Neural crest cell (in vitro differentiated cells): ENCODE measurements at regions not wholly inside any gene's neighbourhood (a gene's known extent, or its start where the extent isn't known, plus 50 kb on each side); places are given as distances from the start of the nearest gene placed in this dataset.

ENCODE experiments used
- DNase-seq: peaks from one replicate; pipeline ENCODE4 v3.0.0; 2021; ENCODE audit warnings: low read depth, mixed read lengths, low spot score
- H3K27ac Mint-ChIP-seq: one replicate; pipeline ENCODE4 v1.8.0; 2021; ENCODE audit warnings: mild to moderate bottlenecking, mixed read lengths; ENCODE audit not compliant: unreplicated experiment
- H3K27me3 Mint-ChIP-seq: 2 replicates; pipeline ENCODE4 v1.8.0; 2021; ENCODE audit warnings: low read depth, mild to moderate bottlenecking, mixed read lengths
- H3K36me3 Mint-ChIP-seq: 2 replicates; pipeline ENCODE4 v1.8.0; 2021; ENCODE audit warnings: low read depth, mild to moderate bottlenecking, mixed read lengths
- H3K4me1 Mint-ChIP-seq: 2 replicates; pipeline ENCODE4 v1.8.0; 2021; ENCODE audit warnings: mixed read lengths
- H3K4me3 Mint-ChIP-seq: one replicate; pipeline ENCODE4 v1.8.0; 2021; ENCODE audit warnings: mild to moderate bottlenecking, mixed read lengths
- H3K9me3 Mint-ChIP-seq: 2 replicates; pipeline ENCODE4 v1.8.0; 2021; ENCODE audit warnings: mixed read lengths
- CTCF ChIP-seq: fragments of 200-600 bp; sonication (generic); conservative IDR thresholded peaks from 2 replicates; pipeline ENCODE4 v1.5.0; 2021; ENCODE audit warnings: antibody characterized with exemption, mild to moderate bottlenecking

- H3K9me3 Mint-ChIP-seq: peaks cover under 1% of the 10 kb centered on the region
- no peaks in the 10 kb centered on the region for H3K36me3 Mint-ChIP-seq
- H3K4me1 Mint-ChIP-seq: peaks cover 19% of the 10 kb centered on the region
- TF ChIP-seq CTCF: no peak
- H3K27me3 Mint-ChIP-seq: peaks cover 38% of the 10 kb centered on the region
- no peak overlapping the region for H3K27ac Mint-ChIP-seq
- H3K4me3 Mint-ChIP-seq: no peak overlapping the region
- no peak for DNase-seq
These were observed 305.4 kb downstream of the FOXL1 start for GRCh38 chr16:86883583-86884389.

- no peak for DNase-seq
- Mint-ChIP-seq H3K4me3 (no peak overlapping the region), H3K27ac (no peak overlapping the region), H3K4me1 (peaks cover 15% of the 10 kb centered on the region), H3K36me3 (no peaks in the 10 kb centered on the region), H3K27me3 (peaks cover 38% of the 10 kb centered on the region), H3K9me3 (peaks cover 3% of the 10 kb centered on the region)
- TF ChIP-seq CTCF: no peak
These were observed 306.0 kb downstream of the FOXL1 start for GRCh38 chr16:86884390-86884650.

DNA sequence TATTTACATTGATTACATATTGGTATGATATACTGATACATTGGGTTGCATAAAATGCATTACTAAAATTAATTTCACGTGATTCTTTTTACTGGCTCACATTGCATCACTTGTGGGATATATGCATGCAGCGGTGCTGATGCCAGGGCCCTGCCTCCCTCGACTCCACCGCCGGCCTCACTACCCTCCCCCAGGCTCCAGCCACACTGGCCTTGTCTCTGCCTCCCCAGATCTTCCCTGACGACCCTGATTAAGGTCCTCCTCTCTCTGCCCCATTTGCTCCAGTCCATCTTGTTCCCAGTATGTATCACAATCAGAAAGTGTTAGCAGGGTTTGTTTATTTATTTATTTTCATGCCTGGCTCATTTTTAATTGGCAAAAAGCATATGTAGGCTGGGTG, 306.8 kb downstream of the FOXL1 start:
- no peak for DNase-seq
- Mint-ChIP-seq H3K4me1 (peaks cover 7% of the 10 kb centered on the region), H3K27ac (no peak overlapping the region), H3K36me3 (no peaks in the 10 kb centered on the region), H3K4me3 (no peak overlapping the region), H3K9me3 (peaks cover 3% of the 10 kb centered on the region), H3K27me3 (peaks cover 36% of the 10 kb centered on the region)
- no peak for TF ChIP-seq CTCF

GRCh38 chr16:86886651-86887050, 308.3 kb downstream of the FOXL1 start:
- no peak for DNase-seq
- peaks cover 28% of the 10 kb centered on the region for H3K27me3 Mint-ChIP-seq
- no peak overlapping the region for H3K27ac Mint-ChIP-seq
- no peak for TF ChIP-seq CTCF
- H3K4me3 Mint-ChIP-seq: no peak overlapping the region
- no peaks in the 10 kb centered on the region for H3K36me3 Mint-ChIP-seq
- peaks cover 4% of the 10 kb centered on the region for H3K4me1 Mint-ChIP-seq
- H3K9me3 Mint-ChIP-seq: peaks cover 6% of the 10 kb centered on the region

DNA sequence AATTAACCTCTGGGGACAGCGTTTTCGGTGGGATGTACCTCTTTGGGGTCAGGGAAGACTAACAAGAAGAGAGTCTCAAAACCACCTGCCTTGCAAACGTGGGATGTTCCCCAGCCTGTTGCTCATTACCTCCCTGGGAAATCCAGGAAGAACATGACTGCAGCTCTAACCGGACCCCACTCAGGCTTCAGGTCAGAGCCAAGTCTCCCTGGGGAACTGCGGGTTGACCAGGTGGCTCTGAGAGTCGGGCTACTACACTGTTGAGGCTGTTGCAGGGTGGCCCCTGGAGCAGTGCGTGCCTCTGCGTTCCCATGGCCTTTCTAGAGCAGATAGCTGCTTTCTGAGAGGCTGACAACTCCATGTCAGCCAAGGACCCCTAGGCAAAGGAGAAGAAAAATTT, 309.1 kb downstream of the FOXL1 start:
- Mint-ChIP-seq H3K27ac (no peak overlapping the region), H3K4me3 (no peak overlapping the region), H3K9me3 (peaks cover 6% of the 10 kb centered on the region), H3K4me1 (peaks cover 4% of the 10 kb centered on the region), H3K27me3 (peaks cover 23% of the 10 kb centered on the region), H3K36me3 (no peaks in the 10 kb centered on the region)
- TF ChIP-seq CTCF: no peak
- DNase-seq: no peak
